ENCODE measurements at regions not wholly inside any gene's neighbourhood (a gene's known extent, or its start where the extent isn't known, plus 50 kb on each side); places are given as distances from the start of the nearest gene placed in this dataset.
"Not testable (repeated sequence)": the region's sequence is repeated elsewhere in the genome, so short reads cannot be mapped to it uniquely, and the experiment has no call there.

- H3K4me1 Mint-ChIP-seq = no peaks in the 10 kb centered on the region
- H3K27ac Mint-ChIP-seq = no peak overlapping the region
- no peaks in the 10 kb centered on the region for H3K36me3 Mint-ChIP-seq (ENCODE audit: low read depth)
- POLR2A ChIA-PET = no interaction called here
- CTCF ChIA-PET = no interaction called here
- H3K4me3 Mint-ChIP-seq = no peak overlapping the region
- H3K27me3 Mint-ChIP-seq = no peaks in the 10 kb centered on the region
- H3K9me3 Mint-ChIP-seq = no peaks in the 10 kb centered on the region
- DNase-seq = no peak
Observed at GRCh38 chr13:88472316-88472715, 801.1 kb downstream of the SLITRK5 start.

GRCh38 chr13:88483202-88483601 lies 812.0 kb downstream of the SLITRK5 start:
- Mint-ChIP-seq H3K4me3 (no peak overlapping the region), H3K9me3 (peaks cover 8% of the 10 kb centered on the region), H3K4me1 (no peaks in the 10 kb centered on the region), H3K36me3 (ENCODE audit: low read depth) (no peaks in the 10 kb centered on the region), H3K27ac (no peak overlapping the region), H3K27me3 (no peaks in the 10 kb centered on the region)
- POLR2A ChIA-PET = no interaction called here
- DNase-seq = no peak
- CTCF ChIA-PET = no interaction called here

- Mint-ChIP-seq H3K4me1 (no peaks in the 10 kb centered on the region), H3K4me3 (no peak overlapping the region), H3K27ac (no peak overlapping the region), H3K27me3 (no peaks in the 10 kb centered on the region), H3K36me3 (ENCODE audit: low read depth) (no peaks in the 10 kb centered on the region), H3K9me3 (peaks cover 37% of the 10 kb centered on the region)
- ChIA-PET POLR2A (no interaction called here), CTCF (no interaction called here)
- DNase-seq = no peak
Observed at GRCh38 chr13:88507909-88508308, 836.7 kb downstream of the SLITRK5 start.

- CTCF ChIA-PET; POLR2A ChIA-PET; H3K27ac Mint-ChIP-seq; H3K36me3 Mint-ChIP-seq (ENCODE audit: low read depth); H3K4me1 Mint-ChIP-seq; H3K4me3 Mint-ChIP-seq; H3K27me3 Mint-ChIP-seq; DNase-seq: not testable (repeated sequence)
- H3K9me3 Mint-ChIP-seq = peaks cover 25% of the 10 kb centered on the region
Observed at GRCh38 chr13:88512993-88513392, 841.8 kb downstream of the SLITRK5 start.

GRCh38 chr13:88526186-88526852 lies 855.1 kb downstream of the SLITRK5 start:
- ChIA-PET POLR2A (no interaction called here), CTCF (no interaction called here)
- Mint-ChIP-seq H3K4me3 (no peak overlapping the region), H3K36me3 (ENCODE audit: low read depth) (no peaks in the 10 kb centered on the region), H3K27ac (no peak overlapping the region), H3K9me3 (peaks cover 3% of the 10 kb centered on the region), H3K4me1 (no peaks in the 10 kb centered on the region), H3K27me3 (no peaks in the 10 kb centered on the region)
- DNase-seq = no peak

- CTCF ChIA-PET = no interaction called here
- DNase-seq = no peak
- H3K9me3 Mint-ChIP-seq = peaks cover 3% of the 10 kb centered on the region
Observed at GRCh38 chr13:88526853-88527215, 855.7 kb downstream of the SLITRK5 start.

GRCh38 chr13:88541994-88542393 lies 870.8 kb downstream of the SLITRK5 start:
- DNase-seq = no peak
- CTCF ChIA-PET = no interaction called here
- peaks cover 6% of the 10 kb centered on the region for H3K9me3 Mint-ChIP-seq
- POLR2A ChIA-PET = no interaction called here
- no peak overlapping the region for H3K27ac Mint-ChIP-seq
- H3K27me3 Mint-ChIP-seq = no peaks in the 10 kb centered on the region
- no peaks in the 10 kb centered on the region for H3K4me1 Mint-ChIP-seq
- no peak overlapping the region for H3K4me3 Mint-ChIP-seq
- H3K36me3 Mint-ChIP-seq (ENCODE audit: low read depth) = no peaks in the 10 kb centered on the region

More at GRCh38 chr13:88526853-88527215, 855.7 kb downstream of the SLITRK5 start:
- H3K4me1 Mint-ChIP-seq = no peaks in the 10 kb centered on the region
- no peak overlapping the region for H3K4me3 Mint-ChIP-seq
- POLR2A ChIA-PET = no interaction called here
- H3K27ac Mint-ChIP-seq = no peak overlapping the region
- H3K27me3 Mint-ChIP-seq = no peaks in the 10 kb centered on the region
- no peaks in the 10 kb centered on the region for H3K36me3 Mint-ChIP-seq (ENCODE audit: low read depth)

GRCh38 chr13:88544836-88545235 lies 873.7 kb downstream of the SLITRK5 start:
- Mint-ChIP-seq H3K4me3 (no peak overlapping the region), H3K27me3 (no peaks in the 10 kb centered on the region), H3K36me3 (ENCODE audit: low read depth) (no peaks in the 10 kb centered on the region), H3K4me1 (no peaks in the 10 kb centered on the region), H3K9me3 (peaks cover 6% of the 10 kb centered on the region), H3K27ac (no peak overlapping the region)
- ChIA-PET CTCF (no interaction called here), POLR2A (no interaction called here)
- no peak for DNase-seq

GRCh38 chr13:88552966-88553365 lies 881.8 kb downstream of the SLITRK5 start:
- POLR2A ChIA-PET = no interaction called here
- CTCF ChIA-PET = no interaction called here
- Mint-ChIP-seq H3K4me1 (no peaks in the 10 kb centered on the region), H3K4me3 (no peak overlapping the region), H3K9me3 (no peaks in the 10 kb centered on the region), H3K27me3 (no peaks in the 10 kb centered on the region), H3K36me3 (ENCODE audit: low read depth) (no peaks in the 10 kb centered on the region), H3K27ac (no peak overlapping the region)
- DNase-seq = no peak

GRCh38 chr13:88565566-88565965 lies 894.4 kb downstream of the SLITRK5 start:
- no peak overlapping the region for H3K4me3 Mint-ChIP-seq

GRCh38 chr13:88585861-88586260 lies 914.7 kb downstream of the SLITRK5 start:
- Mint-ChIP-seq H3K4me3 (no peak overlapping the region), H3K36me3 (ENCODE audit: low read depth) (no peaks in the 10 kb centered on the region), H3K9me3 (peaks cover 4% of the 10 kb centered on the region), H3K27ac (no peak overlapping the region), H3K27me3 (no peaks in the 10 kb centered on the region), H3K4me1 (no peaks in the 10 kb centered on the region)
- POLR2A ChIA-PET = no interaction called here
- CTCF ChIA-PET = no interaction called here
- DNase-seq = no peak

More at GRCh38 chr13:88565566-88565965, 894.4 kb downstream of the SLITRK5 start:
- Mint-ChIP-seq H3K9me3 (peaks cover 2% of the 10 kb centered on the region), H3K27ac (no peak overlapping the region), H3K36me3 (ENCODE audit: low read depth) (no peaks in the 10 kb centered on the region), H3K4me1 (no peaks in the 10 kb centered on the region), H3K27me3 (no peaks in the 10 kb centered on the region)
- no peak for DNase-seq
- ChIA-PET POLR2A (no interaction called here), CTCF (no interaction called here)

GRCh38 chr13:88586263-88586662 lies 915.1 kb downstream of the SLITRK5 start:
- peaks cover 1% of the 10 kb centered on the region for H3K9me3 Mint-ChIP-seq
- no peak for DNase-seq
- no peaks in the 10 kb centered on the region for H3K4me1 Mint-ChIP-seq
- POLR2A ChIA-PET = no interaction called here
- H3K36me3 Mint-ChIP-seq (ENCODE audit: low read depth) = no peaks in the 10 kb centered on the region
- CTCF ChIA-PET = no interaction called here
- no peak overlapping the region for H3K27ac Mint-ChIP-seq
- H3K27me3 Mint-ChIP-seq = no peaks in the 10 kb centered on the region
- H3K4me3 Mint-ChIP-seq = no peak overlapping the region

- ChIA-PET POLR2A (no interaction called here), CTCF (no interaction called here)
- Mint-ChIP-seq H3K36me3 (ENCODE audit: low read depth) (no peaks in the 10 kb centered on the region), H3K9me3 (peaks cover 6% of the 10 kb centered on the region), H3K27ac (no peak overlapping the region), H3K4me3 (no peak overlapping the region), H3K27me3 (no peaks in the 10 kb centered on the region), H3K4me1 (no peaks in the 10 kb centered on the region)
- no peak for DNase-seq
Observed at GRCh38 chr13:88590574-88590973, 919.4 kb downstream of the SLITRK5 start.

- no peak for DNase-seq
- ChIA-PET POLR2A (no interaction called here), CTCF (no interaction called here)
- Mint-ChIP-seq H3K27ac (no peak overlapping the region), H3K9me3 (peaks cover 6% of the 10 kb centered on the region), H3K36me3 (ENCODE audit: low read depth) (no peaks in the 10 kb centered on the region), H3K4me1 (no peaks in the 10 kb centered on the region), H3K4me3 (no peak overlapping the region), H3K27me3 (no peaks in the 10 kb centered on the region)
Observed at GRCh38 chr13:88592105-88592504, 920.9 kb downstream of the SLITRK5 start.

- ChIA-PET CTCF (no interaction called here), POLR2A (no interaction called here)
- Mint-ChIP-seq H3K9me3 (peaks cover 5% of the 10 kb centered on the region), H3K4me1 (no peaks in the 10 kb centered on the region), H3K36me3 (ENCODE audit: low read depth) (no peaks in the 10 kb centered on the region), H3K27ac (no peak overlapping the region), H3K4me3 (no peak overlapping the region), H3K27me3 (no peaks in the 10 kb centered on the region)
- no peak for DNase-seq
Observed at GRCh38 chr13:88601949-88602348, 930.8 kb downstream of the SLITRK5 start.

Data from activated CD4-positive, alpha-beta memory T cell treated with anti-CD3 and anti-CD28 coated beads, Interleukin-2, amount 10 ng/mL, durations not matched to agents 7 days and 5 days (primary cell).